Astrocyte (in vitro differentiated cells and primary cell): ENCODE measurements at regions not wholly inside any gene's neighbourhood (a gene's known extent, or its start where the extent isn't known, plus 50 kb on each side); places are given as distances from the start of the nearest gene placed in this dataset.

Experiments used
- DNase-seq: peaks from one replicate; pipeline ENCODE4 v3.0.0-alpha.2; 2010; ENCODE audit warnings: low read depth
- FAIRE-seq: peaks from 2 replicates; lab custom pipeline; 2011; peaks lifted over from hg19 to GRCh38; lab: Jason Lieb, UNC
- H2AFZ ChIP-seq: 2 replicates; pipeline ENCODE4 v1.6.0; 2012; ENCODE audit warnings: low read depth, low read length, inconsistent platforms
- H3K27ac ChIP-seq: 2 replicates; pipeline ENCODE4 v1.5.1; 2011; ENCODE audit warnings: low read depth, low read length, inconsistent platforms
- H3K27me3 ChIP-seq: 2 replicates; pipeline ENCODE4 v1.6.0; 2011; ENCODE audit warnings: low read length, inconsistent platforms; ENCODE audit not compliant: insufficient read depth
- H3K36me3 ChIP-seq: 2 replicates; pipeline ENCODE4 v1.5.1; 2011; ENCODE audit warnings: low read length, inconsistent platforms; ENCODE audit not compliant: insufficient read depth
- H3K4me1 ChIP-seq: 2 replicates; pipeline ENCODE4 v1.5.1; 2011; ENCODE audit warnings: low read length, inconsistent platforms; ENCODE audit not compliant: insufficient read depth
- H3K4me2 ChIP-seq: 2 replicates; pipeline ENCODE4 v1.6.0; 2012; ENCODE audit warnings: low read length, inconsistent platforms
- H3K4me3 ChIP-seq: 2 replicates; pipeline ENCODE4 v1.5.1; 2011; ENCODE audit warnings: low read depth, mild to moderate bottlenecking, low read length, inconsistent platforms; ENCODE audit not compliant: insufficient read depth
- H3K79me2 ChIP-seq: 2 replicates; pipeline ENCODE4 v1.6.0; 2012; ENCODE audit warnings: mild to moderate bottlenecking, low read length, inconsistent platforms; ENCODE audit not compliant: insufficient read depth
- H3K9ac ChIP-seq: 2 replicates; pipeline ENCODE4 v1.6.0; 2012; ENCODE audit warnings: mild to moderate bottlenecking, low read length, inconsistent platforms
- H3K9me3 ChIP-seq: 2 replicates; pipeline ENCODE4 v1.5.1; 2012; ENCODE audit warnings: low read depth, mild to moderate bottlenecking, low read length, inconsistent platforms; ENCODE audit not compliant: insufficient read depth
- H4K20me1 ChIP-seq: 2 replicates; pipeline ENCODE4 v1.6.0; 2012; ENCODE audit warnings: low read length, inconsistent platforms; ENCODE audit not compliant: insufficient read depth
- H3K27ac Mint-ChIP-seq: one replicate; pipeline ENCODE4 v1.8.0; 2021; ENCODE audit warnings: mild to moderate bottlenecking, mixed read lengths; ENCODE audit not compliant: unreplicated experiment
- H3K27me3 Mint-ChIP-seq: one replicate; pipeline ENCODE4 v1.8.0; 2021; ENCODE audit warnings: low read depth, mixed read lengths; ENCODE audit not compliant: unreplicated experiment
- H3K36me3 Mint-ChIP-seq: one replicate; pipeline ENCODE4 v1.8.0; 2021; ENCODE audit warnings: low read depth, mixed read lengths; ENCODE audit not compliant: unreplicated experiment
- H3K4me1 Mint-ChIP-seq: one replicate; pipeline ENCODE4 v1.8.0; 2021; ENCODE audit warnings: low read depth, mixed read lengths; ENCODE audit not compliant: unreplicated experiment
- H3K4me3 Mint-ChIP-seq: one replicate; pipeline ENCODE4 v1.8.0; 2021; ENCODE audit warnings: mild to moderate bottlenecking, moderate library complexity, mixed read lengths; ENCODE audit not compliant: unreplicated experiment
- H3K9me3 Mint-ChIP-seq: one replicate; pipeline ENCODE4 v1.8.0; 2021; ENCODE audit warnings: mild to moderate bottlenecking, mixed read lengths; ENCODE audit not compliant: unreplicated experiment
- EZH2 ChIP-seq: IDR thresholded peaks from 2 replicates; pipeline ENCODE4 v1.6.1; 2012; ENCODE audit warnings: mild to moderate bottlenecking, low read length, inconsistent platforms; ENCODE audit not compliant: insufficient read depth
- TF ChIP-seq, protein P1 (sequence below): IDR thresholded peaks from 2 replicates; pipeline ENCODE4 v1.5.1; 2011; ENCODE audit warnings: low read depth, mild to moderate bottlenecking, inconsistent platforms, low read length, moderate library complexity; ENCODE audit not compliant: insufficient read depth

DNA sequence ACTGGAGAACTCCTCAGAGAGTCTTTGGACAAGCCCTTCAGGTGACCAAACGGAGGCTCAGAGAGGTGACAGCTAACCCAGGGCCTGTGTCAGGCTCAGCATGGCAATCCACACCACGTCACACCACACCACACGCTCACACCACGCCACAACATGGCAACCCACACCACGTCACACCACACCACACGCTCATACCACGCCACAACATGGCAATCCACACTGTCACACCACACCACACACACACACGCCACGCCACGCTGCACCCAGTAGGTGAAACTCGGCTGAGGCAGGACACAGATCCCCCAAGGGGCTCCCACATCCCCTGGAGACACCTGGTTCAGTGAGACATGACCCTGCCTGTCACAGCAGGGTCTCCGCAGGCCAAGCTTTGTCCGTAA, 107.3 kb downstream of the PDGFA start:
- Mint-ChIP-seq H3K9me3 (peaks cover 5% of the 10 kb centered on the region), H3K4me3 (no peak overlapping the region), H3K27ac (no peak overlapping the region), H3K36me3 (no peaks in the 10 kb centered on the region), H3K4me1 (no peaks in the 10 kb centered on the region), H3K27me3 (peaks cover 35% of the 10 kb centered on the region)
- Histone ChIP-seq H2AFZ (no peak overlapping the region), H3K4me2 (no peak overlapping the region), H3K27ac (no peak overlapping the region), H3K9me3 (peaks cover 3% of the 10 kb centered on the region), H3K79me2 (no peaks in the 10 kb centered on the region), H3K4me1 (no peaks in the 10 kb centered on the region), H3K9ac (no peak overlapping the region), H3K27me3 (peaks cover 2% of the 10 kb centered on the region), H4K20me1 (no peaks in the 10 kb centered on the region), H3K36me3 (no peaks in the 10 kb centered on the region), H3K4me3 (no peak overlapping the region)
- FAIRE-seq (no peak), DNase-seq (no peak)
- TF ChIP-seq, protein P1, sequence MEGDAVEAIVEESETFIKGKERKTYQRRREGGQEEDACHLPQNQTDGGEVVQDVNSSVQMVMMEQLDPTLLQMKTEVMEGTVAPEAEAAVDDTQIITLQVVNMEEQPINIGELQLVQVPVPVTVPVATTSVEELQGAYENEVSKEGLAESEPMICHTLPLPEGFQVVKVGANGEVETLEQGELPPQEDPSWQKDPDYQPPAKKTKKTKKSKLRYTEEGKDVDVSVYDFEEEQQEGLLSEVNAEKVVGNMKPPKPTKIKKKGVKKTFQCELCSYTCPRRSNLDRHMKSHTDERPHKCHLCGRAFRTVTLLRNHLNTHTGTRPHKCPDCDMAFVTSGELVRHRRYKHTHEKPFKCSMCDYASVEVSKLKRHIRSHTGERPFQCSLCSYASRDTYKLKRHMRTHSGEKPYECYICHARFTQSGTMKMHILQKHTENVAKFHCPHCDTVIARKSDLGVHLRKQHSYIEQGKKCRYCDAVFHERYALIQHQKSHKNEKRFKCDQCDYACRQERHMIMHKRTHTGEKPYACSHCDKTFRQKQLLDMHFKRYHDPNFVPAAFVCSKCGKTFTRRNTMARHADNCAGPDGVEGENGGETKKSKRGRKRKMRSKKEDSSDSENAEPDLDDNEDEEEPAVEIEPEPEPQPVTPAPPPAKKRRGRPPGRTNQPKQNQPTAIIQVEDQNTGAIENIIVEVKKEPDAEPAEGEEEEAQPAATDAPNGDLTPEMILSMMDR, result no peak
- no peak for TF ChIP-seq EZH2

DNA sequence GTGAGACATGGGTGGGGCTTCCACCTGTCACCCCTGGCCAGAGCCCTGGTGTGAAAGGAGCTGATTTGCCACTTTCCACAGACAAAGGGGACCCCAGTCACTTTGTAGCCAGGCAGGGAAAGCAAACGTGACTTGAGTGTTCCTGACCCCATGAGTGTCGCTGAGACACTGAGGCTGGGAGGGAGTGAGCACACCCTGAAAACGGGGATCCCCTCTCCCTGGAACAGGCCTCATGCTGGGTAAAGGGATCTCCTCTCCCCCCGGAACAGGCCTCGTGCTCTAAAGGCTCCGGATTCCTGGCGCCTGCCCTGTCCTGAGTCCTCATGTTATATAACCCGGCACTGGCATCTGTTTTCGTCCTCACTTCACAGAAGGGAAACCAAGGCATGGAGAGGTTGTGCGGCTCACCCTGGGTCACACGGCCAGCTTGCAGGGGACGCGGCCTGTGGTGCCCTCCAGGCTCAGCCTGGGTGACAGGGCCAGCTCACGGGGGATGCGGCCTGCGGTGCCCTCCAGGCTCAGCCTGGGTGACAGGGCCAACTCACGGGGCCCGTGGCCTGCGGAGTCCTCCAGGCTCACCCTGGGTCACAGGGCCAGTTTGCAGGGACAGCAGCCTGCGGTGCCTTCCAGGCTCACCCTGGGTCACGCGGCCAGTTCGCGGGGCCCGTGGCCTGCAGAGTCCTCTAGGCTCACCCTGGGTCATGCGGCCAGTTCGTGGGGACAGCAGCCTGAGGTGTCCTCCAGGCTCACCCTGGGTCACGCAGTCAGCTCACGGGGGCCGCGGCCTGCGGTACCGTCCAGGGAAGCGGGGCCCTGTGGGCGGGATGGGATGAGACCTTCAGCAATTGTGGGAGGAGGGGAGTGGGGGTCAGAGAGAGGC, 104.7 kb downstream of the PDGFA start:
- H3K4me2 ChIP-seq, result no peak overlapping the region
- no peak overlapping the region for H3K9ac ChIP-seq
- H3K9me3 Mint-ChIP-seq, result peaks cover 12% of the 10 kb centered on the region
- no peaks in the 10 kb centered on the region for H3K4me1 ChIP-seq
- H2AFZ ChIP-seq, result no peak overlapping the region
- H3K27ac ChIP-seq, result no peak overlapping the region
- H3K27ac Mint-ChIP-seq, result no peak overlapping the region
- H3K36me3 Mint-ChIP-seq, result peaks cover 5% of the 10 kb centered on the region
- H3K27me3 Mint-ChIP-seq, result peaks cover 25% of the 10 kb centered on the region
- no peak for TF ChIP-seq EZH2
- TF ChIP-seq, protein P1, result no peak
- no peaks in the 10 kb centered on the region for H3K79me2 ChIP-seq
- no peaks in the 10 kb centered on the region for H4K20me1 ChIP-seq
- FAIRE-seq (no peak), DNase-seq (no peak)
- H3K9me3 ChIP-seq, result peaks cover 14% of the 10 kb centered on the region
- no peaks in the 10 kb centered on the region for H3K4me1 Mint-ChIP-seq
- no peak overlapping the region for H3K4me3 ChIP-seq
- H3K27me3 ChIP-seq, result no peaks in the 10 kb centered on the region
- H3K4me3 Mint-ChIP-seq, result no peak overlapping the region
- H3K36me3 ChIP-seq, result no peaks in the 10 kb centered on the region
